HG03039 (cell line): ENCODE measurements at regions not wholly inside any gene's neighbourhood (a gene's known extent, or its start where the extent isn't known, plus 50 kb on each side); places are given as distances from the start of the nearest gene placed in this dataset.

ENCODE experiments used
- ATAC-seq: cut with Tn5 transposase; IDR thresholded peaks from one replicate; pipeline ENCODE4 v1.9.1; 2021; ENCODE audit warnings: mild to moderate bottlenecking, moderate library complexity; ENCODE audit not compliant: unreplicated experiment

DNA sequence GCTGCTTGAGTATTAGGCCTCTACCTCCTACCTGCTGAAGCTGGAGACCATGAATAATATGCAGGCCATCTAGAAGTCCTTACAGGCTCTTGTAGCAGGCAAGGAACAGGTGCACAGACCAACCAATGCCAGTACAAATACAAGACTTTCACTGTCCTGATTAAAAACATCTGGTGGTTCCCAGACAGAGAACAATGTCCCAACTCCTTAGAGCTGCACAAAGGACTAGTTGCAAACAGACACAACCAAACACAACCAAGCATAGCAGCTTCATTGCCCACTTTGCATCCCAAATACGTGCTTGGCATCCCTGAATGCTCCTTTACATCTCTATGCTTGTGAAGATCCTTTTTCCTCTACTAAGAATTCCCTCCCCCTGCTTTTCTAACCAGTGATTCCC is 98.1 kb upstream of the CXADR start:
- no peak for ATAC-seq

DNA sequence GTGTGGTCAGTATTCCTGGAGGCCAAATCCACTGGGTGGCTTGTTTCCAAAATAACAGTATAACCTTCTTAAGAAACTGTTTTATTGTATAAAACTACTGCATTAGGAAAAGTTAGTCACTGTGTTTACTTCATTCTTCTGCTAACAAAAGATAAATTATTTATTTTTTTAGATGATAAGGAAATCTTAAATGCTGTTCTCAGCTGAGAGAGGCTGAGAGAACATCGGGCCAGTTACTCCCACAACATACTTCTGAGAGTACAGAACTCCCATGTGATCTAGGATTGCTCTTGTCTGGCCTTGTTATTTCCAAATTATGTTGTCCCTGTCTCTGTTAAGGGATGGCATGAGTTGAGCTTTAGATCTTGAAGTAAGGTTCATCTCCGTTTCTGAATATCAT is 96.7 kb upstream of the CXADR start:
- no peak for ATAC-seq

DNA sequence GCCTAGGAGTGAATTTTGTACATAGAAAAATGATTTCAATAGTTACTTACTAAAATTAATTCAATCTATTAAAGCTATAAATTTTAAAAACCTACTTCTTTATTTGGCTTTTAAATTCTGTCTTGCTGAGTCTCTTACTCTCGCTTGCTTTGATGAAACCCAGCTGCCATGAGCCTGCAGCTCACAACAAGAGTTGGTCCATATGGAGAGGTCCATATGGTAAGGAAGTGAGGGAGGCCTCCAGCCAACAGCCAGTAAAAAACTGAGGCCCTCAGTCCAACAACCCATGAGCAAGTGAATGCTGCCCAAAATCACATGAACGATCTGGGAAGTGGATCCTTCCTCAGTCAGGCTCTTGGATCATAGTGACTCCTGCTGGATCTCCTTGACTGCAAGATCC is 89.9 kb upstream of the CXADR start:
- no peak for ATAC-seq

DNA sequence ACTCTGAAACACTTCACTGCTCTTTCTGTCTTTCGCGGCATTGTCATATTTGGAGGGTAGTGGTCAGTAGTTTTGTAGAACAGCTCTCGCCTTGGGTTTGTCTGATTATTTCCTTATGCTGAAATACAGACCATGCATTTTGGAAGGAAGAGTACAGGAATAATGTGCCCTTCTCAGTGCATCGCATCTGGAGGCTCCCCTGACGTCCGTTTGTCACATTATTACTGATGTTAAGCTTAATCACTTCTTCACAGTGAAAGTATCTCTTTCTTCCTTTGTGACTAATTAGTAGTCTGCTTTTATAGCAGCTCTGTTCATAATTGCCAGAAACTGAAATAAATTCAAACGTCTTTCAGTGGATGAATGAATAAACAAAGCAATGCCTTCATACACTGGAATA is 85.7 kb upstream of the CXADR start:
- no peak for ATAC-seq

DNA sequence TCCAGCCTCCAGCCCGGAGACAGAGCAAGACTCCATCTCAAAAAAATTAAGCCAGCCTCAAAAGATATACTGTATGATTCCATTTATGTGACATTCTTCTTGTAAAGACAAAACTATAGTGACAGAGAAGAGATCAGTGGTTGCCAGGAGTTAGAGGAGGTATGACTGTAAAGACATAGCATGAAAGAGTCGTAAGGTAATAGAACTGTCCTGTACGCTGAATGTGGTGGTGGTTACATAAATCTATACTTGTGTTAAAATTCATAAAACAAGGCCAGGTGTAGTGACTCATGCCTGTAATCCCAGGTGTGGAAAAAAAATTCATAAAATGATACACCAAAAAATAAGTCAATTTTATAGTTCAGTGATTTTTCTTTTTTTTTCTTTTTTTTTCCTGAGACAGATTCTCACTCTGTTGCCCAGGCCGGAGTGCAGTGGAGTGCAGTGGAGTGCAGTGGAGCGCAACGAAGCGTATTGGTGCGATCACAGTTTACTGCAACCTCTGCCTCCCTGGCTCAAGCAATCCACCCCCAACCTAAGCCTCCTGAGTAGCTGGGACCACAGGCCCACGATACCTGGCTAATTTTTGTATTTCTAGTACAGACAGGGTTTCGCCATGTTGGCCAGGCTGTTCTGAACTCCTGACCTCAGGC is 84.9 kb upstream of the CXADR start:
- peak; percentile 96 for ATAC-seq

DNA sequence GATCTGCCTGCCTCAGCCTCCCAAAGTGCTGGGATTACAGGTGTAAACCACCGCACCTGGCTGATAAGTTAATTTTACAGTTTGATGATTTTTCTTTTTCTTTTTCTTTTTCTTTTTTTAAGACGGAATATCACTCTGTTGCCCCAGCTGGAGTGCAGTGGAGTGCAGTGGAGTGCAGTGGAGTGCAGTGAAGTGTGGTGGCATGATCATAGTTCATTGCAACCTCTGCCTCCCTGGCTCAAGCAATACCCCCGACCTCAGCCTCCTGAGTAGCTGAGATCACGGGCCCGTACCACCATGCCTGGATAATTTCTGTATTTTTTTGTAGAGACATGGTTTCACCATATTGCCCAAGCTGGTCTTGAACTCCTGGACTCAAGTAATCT is 84.4 kb upstream of the CXADR start:
- peak; percentile 56 for ATAC-seq

DNA sequence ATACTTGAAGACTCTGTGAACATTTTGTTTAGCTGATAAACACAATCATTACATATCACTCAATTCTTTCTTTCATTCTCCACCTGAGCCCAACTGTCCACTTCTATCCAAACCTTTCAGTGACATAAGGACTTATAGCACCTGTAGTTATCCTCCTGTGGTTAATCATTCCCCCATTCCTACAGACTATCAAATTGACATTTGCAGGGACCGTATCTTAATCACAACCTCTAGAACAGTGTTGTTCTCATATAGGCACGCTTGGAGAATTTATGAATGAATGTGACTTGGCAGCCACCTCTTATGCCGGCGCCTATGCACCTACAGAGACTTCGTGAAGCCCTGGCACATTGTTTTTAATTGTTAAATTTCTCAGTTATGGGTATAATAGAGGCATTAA is 83.9 kb upstream of the CXADR start:
- no peak for ATAC-seq

DNA sequence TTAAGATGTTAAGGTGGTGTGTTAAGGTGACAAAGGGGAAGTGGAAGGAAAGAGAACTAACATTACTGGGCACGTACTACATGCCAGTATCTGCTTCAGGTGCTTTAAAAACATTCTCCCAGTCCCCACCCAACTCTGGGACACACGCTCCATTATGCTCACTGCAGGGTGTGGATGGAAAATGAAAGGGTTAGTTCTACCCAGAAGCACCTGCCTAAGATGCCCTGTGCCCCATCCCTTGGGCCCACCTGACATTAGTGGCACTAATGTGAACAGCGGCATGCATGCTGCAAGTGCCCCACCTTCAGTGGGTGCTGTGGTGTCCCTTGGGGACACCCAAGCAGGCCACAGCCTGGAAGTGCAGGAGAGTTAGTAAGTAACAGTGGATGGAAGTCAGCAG is 82.9 kb upstream of the CXADR start:
- no peak for ATAC-seq

DNA sequence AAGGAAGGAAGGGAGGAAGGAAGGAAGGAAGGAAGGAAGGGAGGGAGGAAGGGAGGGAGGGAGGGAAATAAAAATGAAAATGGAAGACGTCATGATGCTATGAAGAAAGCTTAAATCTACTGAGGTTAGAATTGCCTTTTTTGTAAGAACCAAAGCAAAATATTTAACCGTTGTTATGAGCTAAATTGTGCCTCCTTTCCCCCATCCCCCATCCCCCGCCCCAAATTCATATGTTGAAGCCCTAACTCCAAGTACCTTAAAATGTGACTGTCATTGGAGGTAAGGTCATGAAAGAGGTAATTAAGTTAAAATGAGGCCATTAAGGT is 80.1 kb upstream of the CXADR start:
- ATAC-seq, result no peak

DNA sequence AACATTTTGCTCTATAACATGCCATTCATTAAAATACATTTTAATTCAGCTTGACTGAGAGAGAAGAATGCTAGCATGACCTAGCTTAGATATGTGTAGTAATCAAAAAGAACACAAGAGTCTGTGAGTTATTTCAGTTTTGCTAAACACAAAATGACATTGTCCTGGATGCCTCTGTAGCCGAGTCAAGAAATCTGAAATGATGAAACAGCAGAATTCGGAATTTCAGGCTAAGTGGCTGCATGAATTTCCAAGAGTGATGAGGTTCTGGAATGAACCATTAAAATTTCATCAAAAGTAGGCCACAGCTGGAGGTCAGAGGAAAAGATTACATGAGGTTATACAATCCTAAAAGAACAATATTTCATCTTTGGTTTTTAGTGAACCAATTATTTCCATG is 79.1 kb upstream of the CXADR start:
- ATAC-seq, result no peak

DNA sequence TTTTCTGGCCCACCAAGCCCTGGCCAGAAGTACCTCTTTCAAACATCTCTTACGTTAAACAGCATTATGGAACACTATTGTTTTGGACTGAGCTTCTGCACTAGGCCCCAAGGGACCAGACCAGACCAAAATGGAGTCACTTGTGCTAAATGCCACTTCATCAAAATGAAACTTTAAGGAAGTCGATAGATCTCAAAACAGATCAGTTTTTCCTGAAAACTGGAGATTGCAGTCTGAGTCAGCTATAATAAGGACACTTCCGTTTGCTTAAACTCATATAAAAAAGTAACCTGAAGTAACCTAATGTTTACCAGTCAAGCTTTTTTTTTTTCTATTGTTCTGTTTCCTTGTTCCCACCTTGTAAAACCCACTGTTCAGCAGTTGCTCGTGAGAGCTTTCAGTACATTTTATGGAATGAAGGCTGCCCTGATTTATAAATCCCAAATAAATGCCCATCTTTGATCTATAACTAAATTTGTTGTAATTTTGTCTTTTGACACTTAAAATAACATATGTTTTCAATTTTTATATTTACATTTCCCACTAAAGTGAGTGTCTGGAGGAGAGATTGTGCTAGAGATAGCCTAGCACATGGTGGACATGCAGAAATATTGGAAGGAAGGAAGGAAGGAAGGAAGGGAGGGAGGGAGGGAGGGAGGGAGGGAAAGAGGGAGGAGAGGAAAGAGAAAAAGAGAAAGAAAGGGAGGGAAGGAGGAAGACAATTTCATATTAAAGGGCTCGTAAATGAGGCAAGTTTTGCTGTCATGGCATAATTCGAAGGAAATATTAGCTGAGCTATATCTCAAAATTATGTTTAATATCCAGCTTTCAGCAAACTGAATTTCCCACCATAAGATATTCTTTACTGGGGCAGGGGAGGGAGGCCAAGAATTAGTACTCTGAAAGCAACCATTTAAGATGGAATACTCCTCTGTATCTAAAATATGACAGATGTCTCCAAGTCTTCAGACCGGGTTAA is 77.0 kb upstream of the CXADR start:
- ATAC-seq, result no peak

DNA sequence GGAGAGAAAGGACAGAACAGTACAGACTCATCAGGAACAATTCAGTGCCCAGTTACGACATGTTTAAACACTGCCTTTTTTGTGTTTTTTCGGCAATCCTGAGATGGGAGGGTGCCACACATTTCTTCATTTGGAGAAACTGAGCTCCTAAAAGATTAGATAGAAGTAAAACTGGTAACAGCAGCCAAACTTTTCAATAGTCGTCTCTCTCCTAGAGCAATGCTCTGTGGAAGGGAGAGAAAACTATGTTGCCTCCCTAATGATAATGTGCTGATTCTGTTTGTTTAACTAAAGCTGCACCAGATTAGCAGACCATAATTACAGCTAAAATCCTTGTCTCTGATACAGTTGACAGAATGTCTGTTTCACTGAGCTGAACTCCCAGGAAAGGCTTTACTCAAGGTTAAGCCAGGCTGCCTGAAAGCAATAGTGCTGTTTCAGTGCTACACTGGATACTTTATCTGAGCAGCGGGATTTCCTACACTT is 76.2 kb upstream of the CXADR start:
- no peak for ATAC-seq

DNA sequence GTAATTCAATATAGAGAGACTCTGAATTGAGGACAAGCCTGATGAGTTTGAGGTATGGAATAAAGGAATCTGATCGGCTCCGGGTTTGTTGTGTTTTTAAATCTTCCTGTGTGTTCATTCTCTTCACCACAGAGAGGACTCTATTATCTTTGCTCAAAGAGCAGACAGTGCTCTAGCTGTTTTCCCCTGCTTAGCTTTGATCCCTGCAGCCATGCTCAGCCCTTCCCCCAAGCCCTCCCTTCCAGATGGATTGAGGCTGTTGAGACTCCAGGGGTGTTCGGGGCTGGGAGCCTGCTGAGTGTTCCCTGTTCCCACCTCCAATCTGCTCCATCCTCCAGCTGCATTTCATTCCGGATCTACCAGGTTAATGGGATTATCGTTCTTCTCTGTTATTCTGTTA is 74.2 kb upstream of the CXADR start:
- no peak for ATAC-seq

DNA sequence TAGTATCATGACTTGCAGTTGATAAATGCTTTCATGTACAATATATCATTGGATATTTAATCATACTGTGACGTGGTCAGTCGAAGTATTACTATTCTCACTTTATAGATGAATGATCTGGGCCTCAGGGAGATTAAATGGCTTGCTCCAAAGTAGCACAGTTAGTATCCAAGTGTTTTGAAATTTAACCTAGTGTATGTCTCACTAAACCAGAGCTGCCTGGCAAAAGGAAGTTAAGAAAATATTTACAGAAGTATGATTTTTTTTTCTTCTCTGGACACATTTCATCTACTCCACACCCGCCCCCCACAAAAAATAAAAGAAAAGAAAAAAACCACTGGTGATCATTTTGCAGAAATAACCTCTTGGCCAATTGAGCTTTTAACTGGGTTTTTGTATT is 71.9 kb upstream of the CXADR start:
- ATAC-seq, result no peak

DNA sequence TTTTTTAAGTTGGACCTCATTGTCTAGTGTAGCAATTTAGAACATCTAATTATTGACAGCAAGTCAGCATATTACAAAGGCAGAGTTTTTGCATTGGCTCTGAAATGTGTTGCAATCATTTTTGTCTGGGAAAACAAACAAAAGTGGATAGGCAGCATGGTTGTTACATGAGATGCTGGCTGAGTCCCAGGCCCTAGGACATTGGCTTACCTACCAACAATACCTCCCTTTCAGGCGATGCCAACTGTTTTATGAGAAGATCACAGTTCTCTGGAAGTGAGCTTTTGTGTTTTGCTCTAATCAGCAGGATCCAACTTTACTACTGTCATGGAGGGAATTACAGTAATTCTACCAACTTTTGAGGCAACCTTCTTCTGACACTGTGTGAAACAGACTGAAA is 71.5 kb upstream of the CXADR start:
- ATAC-seq, result no peak

DNA sequence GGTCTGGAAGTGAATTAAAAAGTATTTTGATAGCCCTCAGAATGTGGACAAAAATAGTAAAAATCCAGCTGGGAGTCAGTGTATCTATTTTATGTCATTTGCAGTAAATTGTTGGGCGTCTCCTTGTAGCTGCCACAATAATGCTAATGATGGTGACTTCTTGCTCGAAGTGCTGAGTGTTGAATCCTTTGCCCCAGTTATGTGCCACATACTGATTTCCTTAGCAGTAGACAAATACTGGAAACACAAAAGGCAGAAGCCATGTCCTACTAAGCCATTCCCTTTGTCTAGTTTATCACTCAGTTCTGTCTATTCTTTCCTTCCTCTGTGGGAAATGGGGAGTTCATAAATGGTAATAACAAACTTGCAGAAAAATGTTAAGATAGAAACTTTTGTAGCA is 70.7 kb upstream of the CXADR start:
- ATAC-seq, result no peak

DNA sequence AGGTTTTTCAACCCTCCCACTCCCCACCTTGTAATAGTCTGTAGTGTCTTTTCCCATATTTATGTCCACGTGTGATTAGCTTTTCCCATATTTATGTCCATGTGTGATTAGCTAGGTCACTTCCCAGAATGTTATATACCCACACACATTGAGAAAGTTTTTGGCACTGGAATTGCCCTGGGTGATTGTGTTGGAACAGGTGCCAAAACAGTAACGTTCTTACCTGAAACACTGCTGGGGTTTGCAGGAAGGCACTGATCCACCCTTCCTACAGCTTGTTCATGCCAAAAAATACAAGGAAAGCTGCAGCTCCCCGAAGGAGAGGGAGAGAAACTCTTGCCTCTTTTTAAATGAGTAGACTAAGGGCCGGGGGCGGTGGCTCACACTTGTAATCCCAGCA is 68.0 kb upstream of the CXADR start:
- ATAC-seq, result no peak

DNA sequence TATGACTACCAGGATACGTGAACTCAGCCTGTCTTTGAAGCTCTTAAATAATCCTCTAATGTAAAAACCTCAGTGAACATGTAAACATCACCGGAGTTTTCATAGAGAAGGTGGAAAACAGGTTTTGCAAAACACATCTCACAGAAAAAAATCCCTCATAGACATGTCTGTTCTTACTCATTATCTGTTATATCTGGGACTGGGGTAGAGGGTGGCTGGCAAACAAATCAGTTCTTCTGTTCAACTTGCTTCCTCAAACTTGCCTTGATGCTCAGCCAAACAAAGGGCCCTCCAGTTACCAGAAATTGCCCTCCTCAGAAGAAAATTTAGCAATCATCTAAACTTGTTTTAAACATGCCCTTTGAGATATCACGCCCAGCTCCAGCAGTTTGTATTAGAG is 66.1 kb upstream of the CXADR start:
- ATAC-seq, result no peak

DNA sequence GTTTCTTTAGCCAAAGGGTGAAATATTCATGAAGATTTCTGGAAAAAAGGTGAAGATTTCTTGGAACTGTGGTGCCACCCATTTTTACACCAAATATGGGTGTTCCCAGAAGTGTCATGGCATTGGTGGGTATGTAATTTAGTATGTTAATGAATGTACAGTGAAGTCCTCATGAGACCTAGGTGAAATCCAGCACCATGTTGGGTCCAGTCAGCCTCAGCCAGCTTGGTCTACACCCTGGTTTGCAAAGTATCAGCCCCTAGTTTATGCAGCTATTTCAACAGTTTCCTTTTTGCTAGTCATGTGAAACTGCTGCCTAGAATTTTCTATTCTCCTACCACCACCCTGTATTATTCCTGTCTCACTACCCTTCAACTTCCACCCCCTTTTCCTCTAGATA is 63.1 kb upstream of the CXADR start:
- ATAC-seq, result no peak

DNA sequence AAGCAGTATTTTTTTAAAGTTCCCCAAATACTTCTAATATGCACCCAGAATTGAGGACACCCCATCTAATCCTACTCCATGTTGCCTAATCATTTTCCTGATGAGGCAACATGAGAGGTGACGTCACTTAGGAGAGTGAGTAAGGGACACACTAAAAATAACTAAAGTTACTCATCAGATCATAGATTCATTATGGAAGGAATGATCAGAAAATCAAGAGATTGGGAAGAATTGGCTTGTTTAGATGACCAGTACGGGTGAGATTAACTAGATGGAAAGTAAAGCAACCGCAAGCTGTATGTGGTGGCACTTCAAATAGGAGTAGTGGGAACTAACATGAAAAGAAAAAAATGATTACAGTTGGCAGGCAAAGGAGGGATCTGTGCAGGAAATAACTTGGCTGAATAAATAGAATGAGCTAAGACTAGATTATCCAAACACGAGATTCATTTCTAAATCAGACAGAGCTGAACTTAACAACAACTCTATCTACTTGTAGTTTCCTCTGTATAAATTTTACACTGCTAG is 61.4 kb upstream of the CXADR start:
- ATAC-seq, result no peak

DNA sequence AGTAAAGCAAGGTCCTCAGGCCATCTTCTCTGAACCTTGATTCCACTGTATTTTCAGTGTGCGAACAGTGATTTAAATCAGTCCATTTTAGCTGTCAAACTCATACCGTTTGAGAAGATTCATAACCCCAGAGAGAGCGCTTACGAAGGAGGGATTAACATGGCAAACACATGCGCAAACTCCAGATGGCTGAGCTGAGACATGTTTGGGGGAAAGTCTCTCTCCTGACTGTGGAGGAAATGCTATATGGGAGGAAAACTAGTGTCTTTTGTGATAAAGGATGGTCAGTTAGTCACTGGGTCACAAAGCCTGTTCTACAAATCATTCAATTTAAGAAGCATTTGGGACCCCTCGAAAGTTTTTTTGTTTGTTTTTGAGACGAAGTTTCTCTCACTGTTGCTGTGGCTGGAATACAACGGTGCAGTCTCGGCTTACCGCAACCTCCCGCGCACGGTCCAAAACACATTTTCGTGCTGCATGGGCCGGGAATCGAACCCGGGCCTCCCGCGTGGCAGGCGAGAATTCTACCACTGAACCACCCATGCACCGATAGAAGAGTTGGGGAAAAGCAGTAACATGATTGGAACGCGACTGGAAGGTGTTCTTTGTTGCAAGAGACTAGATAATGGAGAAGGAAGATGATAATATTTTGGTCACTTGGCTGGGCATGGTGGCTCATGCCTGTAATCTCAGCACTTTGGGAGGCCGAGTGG is 58.4 kb upstream of the CXADR start:
- peak; percentile 87 for ATAC-seq

DNA sequence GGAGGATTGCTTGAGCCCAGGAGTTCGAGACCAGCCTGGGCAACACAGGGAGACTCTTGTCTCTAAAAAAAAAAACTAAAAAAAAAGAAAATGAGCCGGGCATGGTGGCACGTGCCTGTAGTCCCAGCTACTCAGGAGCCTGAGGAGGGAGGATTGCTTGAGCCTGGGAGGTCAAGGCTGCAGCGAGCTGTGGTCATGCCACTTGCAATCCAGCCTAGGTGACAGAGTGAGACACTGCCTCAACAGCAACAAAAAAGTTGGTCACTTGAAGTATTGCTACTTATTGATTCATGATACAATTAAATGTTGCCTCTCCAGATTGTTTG is 57.9 kb upstream of the CXADR start:
- ATAC-seq, result no peak
